Peyer's patch (tissue), 4 donors: ENCODE measurements at regions not wholly inside any gene's neighbourhood (a gene's known extent, or its start where the extent isn't known, plus 50 kb on each side); places are given as distances from the start of the nearest gene placed in this dataset.

Experiments
- DNase-seq, 3 donors: peaks; one replicate each; pipeline ENCODE4 v3.0.0-alpha.2; 2017 to 2019
- H3K27ac ChIP-seq, 4 donors: fragments of 200-600 bp; sonication (generic); one replicate each; pipeline ENCODE4 v1.5.1; 2016 to 2019
- H3K27me3 ChIP-seq, 2 donors: fragments of 200-600 bp; sonication (generic); one replicate each; pipeline ENCODE4 v1.5.1; 2019
- H3K36me3 ChIP-seq, 3 donors: fragments of 200-600 bp; sonication (generic); one replicate each; pipeline ENCODE4 v1.5.1; 2016 to 2019
- H3K4me1 ChIP-seq, 4 donors: fragments of 200-600 bp; sonication (generic); one replicate each; pipeline ENCODE4 v1.5.1; 2016 to 2019
- H3K4me3 ChIP-seq, 4 donors: fragments of 200-600 bp; sonication (generic); 1 replicate in 3 of 4; 2 replicates in 1 of 4; pipeline ENCODE4 v1.5.1; 2016 to 2019; ENCODE audit warnings: mild to moderate bottlenecking in 1 of 4
- H3K9me3 ChIP-seq, 4 donors: fragments of 200-600 bp; sonication (generic); one replicate each; pipeline ENCODE4 v1.5.1; 2016 to 2019; ENCODE audit warnings: mild to moderate bottlenecking in 1 of 4
- CTCF ChIP-seq, 6 experiments: fragments of 450-650 bp in 4 of 6; fragments of 200-600 bp in 2 of 6; sonication (generic) in 1 of 6; IDR thresholded peaks; one replicate each; pipeline ENCODE4 v1.5.1; 2017 to 2019; ENCODE audit warnings: antibody characterized with exemption in 6 of 6, mild to moderate bottlenecking in 3 of 6, moderate library complexity in 1 of 6
- POLR2A ChIP-seq, 2 donors: fragments of 450-650 bp; IDR thresholded peaks; one replicate each; pipeline ENCODE4 v1.5.1; 2017; ENCODE audit warnings: antibody characterized with exemption in 2 of 2, mild to moderate bottlenecking in 2 of 2, moderate library complexity in 2 of 2

- no peak for DNase-seq
- Histone ChIP-seq H3K4me1 (no peaks in the 10 kb centered on the region), H3K4me3 (no peak overlapping the region), H3K27ac (no peak overlapping the region), H3K36me3 (no peaks in the 10 kb centered on the region), H3K27me3 (no peaks in the 10 kb centered on the region), H3K9me3 (no peaks in the 10 kb centered on the region)
- TF ChIP-seq CTCF (IDR thresholded peaks at IDR 0.05) = no peak
- no peak for TF ChIP-seq POLR2A (IDR thresholded peaks at IDR 0.05)
Measured at GRCh38 chr5:105687493-105687892, 1983.2 kb downstream of the EFNA5 start.

- no peaks in the 10 kb centered on the region for H3K4me1 ChIP-seq
- H3K27ac ChIP-seq = no peak overlapping the region
- TF ChIP-seq CTCF (IDR thresholded peaks at IDR 0.05) (no peak), POLR2A (IDR thresholded peaks at IDR 0.05) (no peak)
- no peak for DNase-seq
- no peak overlapping the region for H3K4me3 ChIP-seq
- no peaks in the 10 kb centered on the region for H3K27me3 ChIP-seq
- no peaks in the 10 kb centered on the region for H3K9me3 ChIP-seq
- H3K36me3 ChIP-seq = no peaks in the 10 kb centered on the region
Measured at GRCh38 chr5:105685884-105686283, 1984.9 kb downstream of the EFNA5 start.

- no peak for DNase-seq
- TF ChIP-seq CTCF (IDR thresholded peaks at IDR 0.05) = no peak
- Histone ChIP-seq H3K27me3 (no peaks in the 10 kb centered on the region), H3K27ac (no peak overlapping the region), H3K4me3 (no peak overlapping the region), H3K36me3 (no peaks in the 10 kb centered on the region), H3K4me1 (no peaks in the 10 kb centered on the region), H3K9me3 (no peaks in the 10 kb centered on the region)
Measured at GRCh38 chr5:105684799-105685198, 1985.9 kb downstream of the EFNA5 start.

- DNase-seq = no peak
- TF ChIP-seq CTCF (IDR thresholded peaks at IDR 0.05) (no peak), POLR2A (IDR thresholded peaks at IDR 0.05) (no peak)
- Histone ChIP-seq H3K4me1 (no peaks in the 10 kb centered on the region), H3K27me3 (no peaks in the 10 kb centered on the region), H3K9me3 (no peaks in the 10 kb centered on the region), H3K27ac (no peak overlapping the region), H3K36me3 (no peaks in the 10 kb centered on the region), H3K4me3 (no peak overlapping the region)
Measured at GRCh38 chr5:105680858-105681475, 1989.8 kb downstream of the EFNA5 start.

- Histone ChIP-seq H3K9me3 (no peaks in the 10 kb centered on the region), H3K27me3 (no peaks in the 10 kb centered on the region), H3K4me1 (no peaks in the 10 kb centered on the region), H3K4me3 (no peak overlapping the region), H3K36me3 (no peaks in the 10 kb centered on the region), H3K27ac (no peak overlapping the region)
- TF ChIP-seq CTCF (IDR thresholded peaks at IDR 0.05) (no peak), POLR2A (IDR thresholded peaks at IDR 0.05) (no peak)
- DNase-seq = no peak
Measured at GRCh38 chr5:105677291-105677690, 1993.4 kb downstream of the EFNA5 start.

GRCh38 chr5:105670596-105670995 lies 2000.1 kb downstream of the EFNA5 start:
- Histone ChIP-seq H3K4me1 (no peaks in the 10 kb centered on the region), H3K9me3 (no peaks in the 10 kb centered on the region), H3K36me3 (no peaks in the 10 kb centered on the region), H3K27ac (no peak overlapping the region), H3K4me3 (no peak overlapping the region), H3K27me3 (no peaks in the 10 kb centered on the region)
- TF ChIP-seq POLR2A (IDR thresholded peaks at IDR 0.05) = no peak
- TF ChIP-seq CTCF (IDR thresholded peaks at IDR 0.05) = no peak
- no peak for DNase-seq
